AML-193 (cell line): ENCODE measurements at regions not wholly inside any gene's neighbourhood (a gene's known extent, or its start where the extent isn't known, plus 50 kb on each side); places are given as distances from the start of the nearest gene placed in this dataset.

Source experiments
- DNase-seq, 2 experiments: peaks; one replicate each; lab custom pipeline; 2025; lab: John Stamatoyannopoulos, UW

DNA sequence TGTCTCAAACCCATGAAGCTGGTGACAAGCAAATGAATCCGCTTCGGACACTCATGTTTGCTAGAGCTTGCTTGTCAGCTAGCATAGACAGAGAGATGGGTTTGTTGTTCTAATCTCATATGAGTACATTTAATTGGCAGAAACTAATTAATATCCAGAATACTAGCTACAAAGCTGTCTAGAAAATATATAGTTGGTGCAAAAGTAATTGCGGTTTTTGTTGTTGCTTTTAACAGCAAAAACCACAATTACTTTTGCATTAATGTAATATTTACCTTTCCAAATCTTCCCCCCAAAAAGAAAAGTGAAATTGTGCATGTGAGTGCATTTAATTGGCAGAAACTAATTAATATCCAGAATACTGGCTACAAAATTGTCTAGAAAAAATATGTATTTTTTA is 1115.2 kb downstream of the TDRD15 start:
- no peak for DNase-seq

DNA sequence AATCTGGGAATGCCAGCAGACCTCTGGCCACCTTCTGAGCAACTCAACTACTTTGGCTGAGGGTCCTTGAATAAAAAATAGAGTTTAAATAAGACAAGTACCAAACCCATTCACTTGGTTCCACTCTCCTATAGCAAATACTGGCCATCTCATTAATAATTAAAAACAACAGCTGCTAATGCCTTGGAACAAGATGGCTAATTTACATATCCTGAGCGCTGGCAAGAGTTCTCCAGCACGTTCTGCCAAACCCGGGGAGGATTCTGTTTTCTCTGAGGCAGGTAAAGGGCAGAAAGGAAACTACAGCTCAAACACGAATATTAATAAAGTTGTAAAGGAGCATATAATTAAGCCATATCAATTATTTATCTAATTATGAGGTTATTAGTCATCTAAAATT is 1123.7 kb downstream of the TDRD15 start:
- DNase-seq = no peak

DNA sequence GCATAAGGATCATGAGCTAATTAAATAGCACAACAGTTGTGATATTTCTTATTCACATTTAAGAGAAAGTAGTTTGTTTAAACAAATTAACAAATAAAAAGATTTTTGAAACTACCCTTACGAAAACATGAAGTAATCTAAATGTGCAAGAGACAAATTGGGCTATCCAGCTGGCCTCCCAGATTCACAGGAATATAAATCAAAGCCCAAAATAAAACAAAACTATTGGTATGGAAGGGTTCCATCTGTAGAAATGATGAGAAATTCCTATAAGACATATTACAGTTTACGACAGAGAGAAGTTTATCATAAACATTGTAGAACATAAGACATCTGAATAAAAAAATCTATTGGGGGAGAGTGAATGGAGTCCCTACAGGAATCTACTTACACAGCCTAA is 1125.1 kb downstream of the TDRD15 start:
- DNase-seq = no peak

DNA sequence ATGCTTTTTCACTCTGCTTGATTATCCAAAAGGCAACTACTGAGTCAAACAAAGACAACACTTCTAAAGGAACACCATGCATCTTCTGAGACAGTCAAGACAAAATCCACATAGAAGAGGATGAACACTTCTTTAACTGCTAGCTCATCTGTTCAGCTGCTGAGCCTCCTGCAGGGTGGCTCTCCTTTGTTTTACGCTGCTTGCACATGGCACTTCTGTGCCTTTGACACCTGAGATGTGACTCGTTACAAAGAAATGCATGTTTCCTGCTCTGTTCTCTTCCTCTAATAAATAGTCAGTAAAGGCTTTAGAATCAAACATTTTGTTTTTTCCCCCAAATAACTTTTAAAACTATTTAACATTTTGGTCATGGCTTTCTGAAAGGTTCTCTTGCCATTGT is 1129.4 kb downstream of the TDRD15 start:
- DNase-seq = no peak

DNA sequence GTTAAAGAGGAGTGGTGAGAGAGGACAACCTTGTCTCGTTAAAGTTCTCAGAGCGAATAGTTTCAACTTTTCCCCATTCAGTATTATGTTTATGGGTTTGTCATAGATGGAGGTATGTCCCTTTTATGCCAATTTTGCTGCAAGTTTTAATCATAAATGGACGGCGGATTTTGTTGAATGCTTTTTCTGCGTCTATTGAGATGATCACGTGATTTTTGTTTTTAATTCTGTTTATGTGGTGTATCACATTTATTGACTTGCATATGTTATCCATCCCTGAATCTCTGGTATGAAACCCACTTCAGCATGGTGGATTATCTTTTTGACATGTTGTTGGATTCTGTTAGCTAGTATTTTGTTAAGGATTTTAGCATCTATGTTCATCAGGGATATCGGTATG is 1123.8 kb upstream of the KLHL29 start:
- DNase-seq = no peak

DNA sequence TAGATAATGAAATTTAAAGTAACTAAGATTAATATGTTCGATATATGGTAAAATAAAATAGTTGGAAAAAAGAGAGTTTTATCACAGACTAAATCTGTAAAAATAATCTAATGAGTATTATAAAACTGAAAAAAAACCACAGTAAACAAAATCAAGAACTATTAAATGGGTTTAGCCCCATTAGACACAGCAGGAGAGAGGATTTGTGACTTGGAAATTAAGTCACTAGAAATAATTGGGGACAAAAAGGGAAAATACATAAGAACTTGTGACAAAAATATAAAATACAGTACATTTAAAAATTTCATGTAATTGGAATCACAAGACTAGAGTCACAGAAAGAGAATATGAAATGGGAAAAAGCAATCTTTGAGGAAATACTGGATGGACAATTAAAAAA is 1114.6 kb upstream of the KLHL29 start:
- no peak for DNase-seq

DNA sequence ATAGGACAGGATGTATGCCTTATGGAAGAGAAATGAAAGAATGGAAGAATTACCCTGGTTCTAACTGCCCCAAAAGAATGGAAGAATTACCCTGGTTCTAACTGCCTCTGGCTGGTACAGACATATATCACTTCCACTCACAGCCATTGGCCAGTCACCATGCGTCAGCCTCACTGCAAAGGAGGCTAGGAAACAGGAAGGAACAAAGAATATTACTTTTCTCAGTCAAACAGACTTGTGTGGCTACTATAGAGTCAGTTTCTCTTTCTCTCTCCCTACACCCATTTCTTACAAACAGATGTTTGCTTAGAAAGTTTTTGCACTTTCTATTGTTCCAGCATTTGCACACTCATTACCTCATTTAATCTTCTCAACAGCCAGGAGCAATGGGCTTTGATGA is 1111.1 kb upstream of the KLHL29 start:
- no peak for DNase-seq

DNA sequence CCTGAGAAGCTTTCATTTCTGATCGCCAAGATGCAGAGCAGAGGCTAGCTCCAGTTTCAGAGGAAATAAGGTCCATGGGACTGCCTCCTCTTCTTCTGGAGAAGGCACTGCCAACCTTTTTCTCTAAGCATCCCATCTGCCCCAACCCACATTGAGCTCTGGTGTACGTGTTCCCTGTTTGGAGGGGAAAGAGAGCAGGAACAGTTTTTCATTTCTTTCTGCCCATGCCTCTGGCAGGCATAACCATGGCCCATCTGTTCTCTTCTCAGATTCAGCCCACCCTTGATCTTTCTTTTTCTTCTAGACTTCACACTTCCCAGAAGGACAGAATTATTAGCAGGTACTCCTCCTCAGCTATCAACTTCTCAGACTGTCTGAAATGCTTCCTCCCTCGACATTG is 1110.3 kb upstream of the KLHL29 start:
- DNase-seq = no peak

DNA sequence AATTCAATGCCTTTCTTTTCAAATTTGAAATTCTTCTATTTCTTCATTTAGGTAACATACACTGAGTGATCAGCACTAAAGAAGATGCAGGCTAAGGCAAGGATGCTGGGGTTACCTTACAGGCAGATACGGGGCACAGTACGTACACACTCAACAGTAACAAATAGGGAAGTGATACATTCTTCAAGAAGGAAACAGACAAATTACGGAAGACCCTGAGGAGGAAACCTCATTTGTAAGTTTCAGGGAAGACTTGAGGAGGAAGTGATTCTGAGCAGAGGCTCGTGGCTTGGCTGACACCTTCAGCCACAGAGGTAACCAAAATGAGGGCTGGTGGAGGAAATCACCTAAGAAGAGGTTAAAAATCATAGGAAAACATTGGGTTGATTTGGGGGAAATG is 1108.3 kb upstream of the KLHL29 start:
- no peak for DNase-seq

DNA sequence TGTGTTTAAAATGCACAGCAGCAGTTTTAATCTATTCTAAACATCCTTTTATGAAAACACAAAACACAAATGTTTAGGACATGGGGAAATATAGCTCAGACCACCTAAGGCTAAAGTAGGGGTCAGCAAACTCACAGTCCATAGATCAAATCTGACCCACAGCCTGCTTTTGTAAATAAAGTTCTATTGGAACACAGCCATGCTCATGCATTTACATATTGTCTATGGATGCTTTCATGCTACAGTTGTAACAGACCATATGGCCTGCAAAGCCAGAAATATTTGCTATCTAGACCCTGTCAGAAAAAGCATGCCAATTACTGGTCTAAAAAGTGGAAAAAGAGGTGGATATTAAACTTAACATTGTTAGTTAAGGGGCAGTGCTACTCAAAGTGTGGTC is 1105.4 kb upstream of the KLHL29 start:
- DNase-seq = no peak

DNA sequence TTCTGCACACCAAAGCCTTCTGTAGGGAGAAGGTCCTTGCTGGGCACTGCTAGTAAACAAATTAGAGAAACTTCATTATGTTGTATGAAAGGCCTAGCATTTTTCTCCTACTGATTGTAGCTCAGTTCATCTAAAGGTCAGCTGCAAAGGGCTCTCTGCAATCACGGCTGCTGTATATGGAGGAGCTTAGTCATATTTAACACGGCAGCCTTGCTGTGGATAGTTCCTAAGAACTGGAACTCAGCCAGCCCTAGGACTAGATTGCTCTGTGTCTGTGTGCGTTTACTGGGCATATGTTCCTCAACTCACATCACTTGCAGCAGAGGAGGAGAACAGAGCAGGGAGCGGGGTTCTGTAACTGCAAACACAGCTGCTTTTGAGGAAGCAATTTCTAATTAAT is 1103.9 kb upstream of the KLHL29 start:
- no peak for DNase-seq

DNA sequence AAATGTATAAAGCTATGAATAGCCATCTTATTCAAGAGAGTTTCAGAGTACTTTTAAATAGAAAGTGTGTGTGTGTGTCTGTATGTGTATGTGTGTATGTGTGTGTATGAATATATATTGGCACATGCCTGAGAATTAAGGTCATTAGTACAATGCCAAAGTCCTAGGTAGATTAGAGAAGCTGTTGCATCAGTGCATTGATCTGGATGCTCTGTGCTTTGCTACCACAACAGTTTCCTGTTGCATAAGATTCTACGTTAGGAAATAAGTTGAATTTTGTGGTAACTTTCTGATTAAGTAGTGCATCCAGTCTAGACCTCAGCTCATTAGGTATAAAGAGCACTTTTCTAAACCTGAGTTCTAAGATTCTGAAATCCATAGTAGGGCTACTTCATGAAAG is 1102.8 kb upstream of the KLHL29 start:
- DNase-seq = peak; percentile 53 to 62

DNA sequence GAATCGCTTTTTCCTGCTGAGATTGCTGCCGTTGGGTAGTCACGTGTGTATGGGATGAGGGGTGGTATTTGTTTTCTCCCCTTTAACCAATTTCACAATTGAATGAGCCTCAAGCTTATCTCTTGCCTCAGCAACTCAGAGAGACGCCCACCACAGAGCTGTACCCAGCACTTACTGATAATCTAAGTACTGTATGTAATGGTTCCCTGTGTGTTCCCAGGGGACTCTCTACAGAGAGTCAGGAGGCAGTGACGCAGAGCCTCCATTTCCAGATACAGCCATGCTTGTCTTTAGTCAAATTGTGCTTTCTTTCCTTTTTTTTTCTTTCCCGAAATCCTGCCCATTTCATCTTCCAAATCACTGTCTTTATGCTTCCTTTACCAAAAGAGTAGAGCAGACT is 1102.1 kb upstream of the KLHL29 start:
- DNase-seq = no peak

DNA sequence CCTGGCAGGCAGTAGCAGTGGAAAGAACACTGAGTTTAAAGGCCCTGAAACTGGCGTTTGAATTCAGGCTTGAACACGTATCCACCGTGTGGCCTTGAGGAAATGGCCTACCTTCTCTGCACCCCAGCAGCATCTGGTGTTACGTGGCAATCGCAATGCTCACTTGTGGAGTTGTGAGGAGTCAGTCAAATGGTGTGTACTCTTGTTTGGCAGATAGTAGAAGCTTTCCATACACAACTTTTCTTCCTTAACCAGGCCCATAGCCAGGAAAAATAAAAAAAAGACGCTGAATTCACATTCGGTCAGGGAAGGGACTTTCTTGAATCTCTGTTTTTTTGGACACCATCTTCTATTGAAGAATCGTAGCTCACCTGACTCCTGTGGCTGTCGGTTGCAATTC is 1101.5 kb upstream of the KLHL29 start:
- DNase-seq = no peak

DNA sequence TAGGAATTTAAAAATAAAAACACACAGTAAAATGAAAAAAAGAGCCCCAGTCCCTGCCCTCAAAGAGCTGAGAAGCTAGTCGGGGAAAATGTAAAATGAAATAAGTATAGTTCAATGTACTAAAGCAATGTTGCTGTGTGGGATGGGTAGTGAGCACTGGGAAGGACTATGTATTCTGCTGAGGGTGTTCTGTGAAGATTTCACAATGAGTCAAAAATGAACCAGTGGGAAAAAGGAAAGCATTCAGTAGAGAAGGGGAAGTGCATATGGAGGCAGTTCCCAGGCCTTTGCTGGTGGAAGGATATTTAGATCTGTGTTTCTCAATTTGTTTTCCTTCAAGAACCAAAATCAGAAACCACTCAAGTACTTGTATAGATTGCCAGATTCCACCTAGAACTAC is 1094.7 kb upstream of the KLHL29 start:
- no peak for DNase-seq

DNA sequence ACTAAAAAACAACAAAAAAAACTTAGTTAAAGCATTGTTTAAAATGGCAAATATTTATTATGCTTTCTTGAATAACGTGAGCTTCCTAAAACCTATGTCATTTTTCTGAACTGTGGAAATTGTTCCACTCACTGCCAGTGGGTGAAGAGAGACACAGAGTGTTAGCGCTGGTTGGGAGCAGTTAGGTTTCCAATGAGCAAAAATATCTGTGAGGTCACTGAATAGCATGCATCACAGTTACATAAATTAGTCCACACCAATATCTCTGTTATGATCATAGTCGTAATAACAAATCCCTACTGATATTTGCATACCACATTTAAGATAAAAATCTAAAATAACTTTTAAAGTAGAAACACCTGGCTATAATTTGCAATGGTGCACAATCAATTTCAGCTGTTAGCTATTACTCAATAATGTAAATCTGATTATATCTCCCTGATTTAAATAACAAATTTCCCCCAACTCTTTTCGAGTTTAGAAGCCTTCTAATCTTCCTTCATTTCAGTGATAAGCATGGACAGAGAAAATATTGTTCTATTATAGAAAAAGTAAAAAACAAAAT is 1094.0 kb upstream of the KLHL29 start:
- no peak for DNase-seq

DNA sequence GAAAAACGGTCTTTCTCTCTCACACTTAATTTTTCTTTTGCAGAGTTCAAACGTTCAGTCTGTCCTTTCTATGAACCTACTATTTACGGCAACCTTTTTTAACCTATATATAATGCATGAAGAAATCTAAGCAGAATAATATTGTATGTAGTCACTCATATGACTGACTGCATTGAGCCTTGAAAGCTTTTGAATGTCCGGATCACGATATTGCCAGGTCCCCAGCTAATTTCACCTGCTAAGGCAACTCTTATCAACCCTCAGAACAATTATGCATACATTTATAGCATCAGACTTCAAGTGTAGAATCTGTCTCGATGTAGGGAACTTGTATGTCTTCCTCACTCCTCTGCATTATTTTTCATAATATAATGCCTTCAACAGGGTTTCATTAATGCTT is 1083.8 kb upstream of the KLHL29 start:
- DNase-seq = no peak

DNA sequence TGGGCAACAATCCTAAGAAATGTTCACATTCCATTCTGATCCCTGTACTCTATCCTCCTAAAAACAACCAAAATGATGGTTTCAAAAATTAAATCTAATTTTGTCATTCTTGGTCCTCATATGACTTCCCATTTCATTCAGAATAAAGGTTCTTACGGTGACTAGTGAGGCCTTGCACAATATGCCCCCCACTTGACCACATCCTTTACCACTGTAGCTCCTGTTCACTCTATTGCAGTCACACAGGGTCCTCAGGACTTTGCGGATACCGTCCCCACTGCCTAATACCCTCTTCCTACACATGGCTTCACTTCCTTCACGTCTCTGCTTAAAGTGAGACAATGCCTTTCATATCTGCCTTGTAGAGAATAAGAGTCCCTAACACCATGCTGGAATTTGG is 1058.7 kb upstream of the KLHL29 start:
- DNase-seq = no peak

DNA sequence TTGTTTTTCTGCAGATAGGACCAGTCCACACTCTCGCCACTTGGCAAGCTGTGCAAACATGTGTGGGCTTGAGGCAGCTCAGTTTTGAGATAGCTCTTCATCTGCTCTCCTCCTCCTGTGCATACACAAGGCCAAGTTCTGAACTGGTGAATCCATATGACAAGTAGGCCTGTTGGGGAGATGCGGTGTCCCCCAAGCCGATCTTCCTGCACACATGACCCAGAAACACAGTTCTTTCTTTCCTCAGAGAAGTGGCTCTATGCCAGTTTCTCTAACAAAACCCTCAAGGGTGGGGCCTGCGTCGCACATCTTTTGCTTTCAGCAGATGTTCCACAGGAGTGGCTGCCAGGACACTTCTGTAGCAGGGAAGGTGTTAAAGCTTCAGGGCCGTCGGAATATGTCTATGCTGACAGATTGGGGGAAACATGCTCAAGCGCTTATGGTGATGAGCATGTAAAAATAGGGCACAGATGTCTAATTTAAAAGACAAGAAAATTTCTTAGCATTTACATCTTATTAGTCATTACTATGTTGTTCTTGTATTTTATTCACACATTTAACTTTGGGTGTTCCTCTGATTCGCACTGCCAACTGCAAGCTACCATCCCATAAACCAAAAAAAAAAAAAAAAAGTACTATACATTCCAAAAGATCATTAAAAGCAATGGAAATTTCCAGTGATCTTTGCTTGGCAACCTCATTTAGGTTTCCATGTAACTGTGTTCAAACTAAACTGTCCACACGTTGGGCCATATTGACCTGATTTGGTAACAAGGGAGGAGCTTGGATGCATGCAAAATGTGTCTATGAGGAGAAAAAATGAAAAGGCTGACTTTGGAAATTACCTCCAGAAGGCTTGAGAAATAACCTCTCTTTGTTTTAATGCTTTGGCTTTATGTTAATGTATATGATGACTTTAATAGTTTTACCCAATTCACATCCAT is 1055.5 kb upstream of the KLHL29 start:
- no peak for DNase-seq

DNA sequence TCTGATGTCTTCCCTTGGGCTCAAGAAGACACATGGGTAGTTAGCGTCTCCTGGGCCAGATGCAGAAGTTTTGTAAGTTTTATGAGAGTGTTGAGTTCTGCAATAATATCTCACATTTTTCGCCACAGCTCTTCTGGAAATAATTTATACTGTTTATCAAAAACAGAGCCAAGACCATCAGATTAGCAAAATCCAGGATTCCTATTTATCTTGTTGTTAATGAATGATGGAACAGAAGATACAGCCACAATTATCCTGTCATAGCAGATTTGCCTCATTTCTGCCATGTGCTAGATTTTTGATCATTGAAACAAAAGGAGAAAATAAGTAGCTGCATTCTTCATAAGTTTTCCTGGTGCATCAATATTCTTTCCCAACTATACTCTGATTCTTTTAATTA is 1048.6 kb upstream of the KLHL29 start:
- DNase-seq = no peak

DNA sequence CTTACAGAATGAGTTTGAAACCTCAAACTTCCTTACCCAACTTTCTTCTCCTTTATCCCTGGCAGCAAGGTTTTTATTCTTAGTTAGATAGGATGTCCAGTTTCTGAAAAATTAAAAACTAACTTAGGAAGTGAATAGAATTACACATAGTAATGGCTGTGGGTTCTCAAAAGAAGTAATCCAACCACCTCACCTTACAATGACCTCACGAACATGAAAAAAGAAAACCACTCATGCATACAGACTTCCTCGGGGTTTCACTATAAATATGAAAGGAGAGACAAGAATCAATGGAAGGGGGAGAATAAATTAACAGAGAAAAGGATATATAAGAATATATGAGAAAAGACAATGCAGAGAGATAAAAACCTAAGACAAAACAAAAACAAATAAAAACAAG is 1044.3 kb upstream of the KLHL29 start:
- no peak for DNase-seq

DNA sequence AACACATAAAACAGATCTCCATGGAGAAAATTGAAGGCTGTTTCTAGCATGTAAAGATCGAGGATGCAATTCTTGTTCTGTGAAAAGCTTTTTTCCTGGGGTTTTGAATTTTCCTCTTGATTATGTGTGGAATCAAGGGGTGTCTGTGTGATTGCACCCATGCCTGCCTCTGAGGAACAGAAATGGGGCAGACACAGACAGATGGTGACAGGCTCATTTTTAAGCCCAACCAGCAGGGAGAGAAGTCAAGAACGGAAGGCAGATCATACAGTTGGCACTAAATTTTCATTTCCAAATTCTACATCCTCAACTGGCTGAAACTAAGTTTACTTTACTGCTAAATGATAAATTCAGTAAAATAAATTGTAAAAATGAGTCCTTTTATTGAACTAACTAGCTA is 1037.7 kb upstream of the KLHL29 start:
- DNase-seq = no peak

DNA sequence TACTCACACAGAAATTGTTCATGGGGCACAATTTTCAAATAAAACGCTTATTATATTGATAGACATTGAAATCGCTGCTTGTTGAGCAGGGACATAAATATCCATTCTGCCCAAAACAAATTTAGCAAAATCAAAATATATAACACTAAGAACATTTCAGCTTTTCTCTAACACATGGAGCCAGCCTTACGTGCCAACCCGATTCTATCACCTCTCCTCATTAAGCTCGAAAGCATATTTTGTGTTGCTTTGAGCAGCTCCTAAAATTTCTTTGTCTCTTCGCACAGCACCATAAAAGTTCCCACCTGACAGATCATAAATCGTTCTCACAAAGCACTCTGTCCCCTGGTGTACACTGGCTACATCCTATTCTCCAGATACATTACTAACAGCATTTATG is 1034.4 kb upstream of the KLHL29 start:
- DNase-seq = no peak
